ENCODE measurements at regions not wholly inside any gene's neighbourhood (a gene's known extent, or its start where the extent isn't known, plus 50 kb on each side); places are given as distances from the start of the nearest gene placed in this dataset.

DNA sequence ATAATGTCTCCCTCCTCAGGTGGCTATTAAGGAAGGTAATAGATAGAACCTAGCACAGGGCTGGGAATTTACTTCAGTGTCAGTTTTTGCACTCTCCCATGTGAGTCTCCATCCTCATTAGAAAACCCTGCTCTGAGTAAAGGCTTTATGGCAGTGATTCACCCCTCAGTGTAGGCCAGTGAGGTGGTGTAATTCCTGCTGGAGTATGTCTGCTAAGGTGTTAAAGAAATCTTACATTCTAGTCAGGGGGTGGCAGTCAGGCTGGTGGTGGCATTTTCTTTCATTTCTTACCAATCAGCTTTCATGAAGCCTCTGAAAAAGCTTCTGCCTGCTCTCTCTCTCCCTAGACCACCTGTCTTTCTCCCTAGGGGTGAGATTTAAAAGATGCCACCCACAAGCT is 138.8 kb upstream of the CCL2 start:
- DNase-seq: no peak

DNA sequence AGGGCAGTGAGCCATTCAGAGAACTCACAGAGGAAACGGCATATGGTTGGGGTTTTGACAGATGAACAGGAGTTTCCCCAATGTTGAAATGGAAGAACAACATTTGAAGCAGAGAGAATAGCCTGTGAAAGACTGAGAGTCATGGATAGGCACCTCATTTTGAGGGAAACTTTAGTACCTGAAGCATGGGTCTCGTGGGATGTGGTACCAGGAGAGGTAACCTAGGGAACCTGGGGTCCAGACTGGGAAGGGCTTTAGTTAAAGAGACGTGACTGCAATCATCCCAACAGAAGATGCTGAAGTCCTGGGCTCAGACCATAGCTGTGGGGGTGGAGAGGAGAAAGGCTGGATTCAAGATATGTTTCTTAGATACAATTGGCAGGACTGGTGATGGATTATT is 137.8 kb upstream of the CCL2 start:
- DNase-seq: no peak

GRCh38 chr17:34117811-34118210 is 137.3 kb upstream of the CCL2 start:
- no peak for DNase-seq

GRCh38 chr17:34118564-34118963 is 136.5 kb upstream of the CCL2 start:
- no peak for DNase-seq

DNA sequence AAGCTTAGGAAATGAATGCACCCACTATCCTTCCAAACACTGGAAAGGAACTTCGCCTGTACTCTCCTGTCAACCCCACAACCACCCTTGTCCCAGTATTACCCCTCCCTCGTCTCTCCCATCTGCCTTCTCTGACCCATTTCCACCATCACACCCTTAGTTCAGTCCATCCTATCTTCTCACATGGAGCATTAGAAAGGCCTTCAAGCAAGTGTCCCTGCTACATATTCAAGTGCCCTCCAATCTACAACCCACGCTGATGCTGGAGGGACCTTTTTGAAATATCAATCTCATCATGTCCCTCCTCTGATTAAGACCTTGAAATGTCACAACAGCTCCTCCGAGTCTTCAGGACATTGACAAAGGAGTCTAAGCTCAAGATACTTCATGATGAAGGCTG is 133.8 kb upstream of the CCL2 start:
- no peak for DNase-seq

GRCh38 chr17:34122515-34122914 is 132.6 kb upstream of the CCL2 start:
- DNase-seq: no peak

DNA sequence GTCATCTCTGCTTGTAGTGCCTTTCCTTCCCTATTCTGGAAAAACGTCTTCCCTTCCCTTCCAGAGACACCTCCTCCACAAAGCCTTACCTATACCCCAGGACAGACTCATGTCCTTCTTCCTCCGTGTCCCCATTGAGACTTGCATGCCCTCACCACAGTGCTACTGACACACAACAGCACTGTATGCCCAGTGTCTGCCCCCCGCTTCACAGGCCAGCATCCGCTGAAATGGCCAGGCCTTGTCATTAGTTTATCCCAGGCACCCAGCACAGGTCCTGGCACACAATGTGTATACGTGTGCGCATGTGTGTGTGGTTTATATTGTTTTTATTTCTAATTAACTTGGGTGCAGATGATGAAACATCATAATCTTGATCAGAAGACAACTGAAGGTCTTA is 130.1 kb upstream of the CCL2 start:
- DNase-seq: no peak

DNA sequence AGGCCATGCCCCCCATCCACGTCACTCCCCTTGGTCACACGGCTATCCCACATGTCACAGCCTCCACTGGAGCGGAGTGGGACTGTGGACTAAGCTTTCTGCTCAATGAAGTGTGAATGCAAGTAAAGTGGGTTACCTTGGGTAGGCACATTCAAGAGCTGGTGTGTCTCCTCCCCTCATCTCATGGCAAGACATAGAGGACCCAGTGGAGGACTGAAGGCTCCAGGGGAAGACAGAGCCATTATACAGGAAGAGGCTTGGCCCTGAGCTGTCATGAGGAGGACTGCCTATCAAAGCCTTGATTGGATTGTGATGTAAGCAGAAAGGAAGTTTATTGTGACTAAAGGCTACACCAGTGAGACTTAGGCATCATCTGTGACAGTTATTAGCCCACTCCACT is 129.2 kb upstream of the CCL2 start:
- no peak for DNase-seq

GRCh38 chr17:34126496-34126895 is 128.6 kb upstream of the CCL2 start:
- no peak for DNase-seq

GRCh38 chr17:34126965-34127364 is 128.1 kb upstream of the CCL2 start:
- DNase-seq: no peak

DNA sequence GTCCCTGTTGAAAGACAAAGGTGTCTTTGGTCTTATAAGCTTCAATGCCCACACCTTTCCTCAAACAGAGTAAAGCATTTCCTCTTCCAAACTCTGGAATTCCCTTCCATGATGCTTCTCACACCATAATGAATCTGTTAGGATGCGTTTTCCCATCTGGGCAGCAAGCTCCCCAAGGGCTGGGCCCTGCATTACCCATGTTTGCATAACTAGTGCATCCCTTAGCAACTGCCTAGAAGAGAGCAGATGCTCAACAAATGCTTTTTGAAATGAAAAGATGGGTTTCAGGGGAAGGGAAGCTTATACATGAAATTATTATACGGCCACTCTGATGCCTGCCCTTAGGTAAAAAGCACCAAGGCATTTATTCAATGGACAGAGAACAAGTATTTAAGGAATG is 124.5 kb upstream of the CCL2 start:
- DNase-seq: no peak

DNA sequence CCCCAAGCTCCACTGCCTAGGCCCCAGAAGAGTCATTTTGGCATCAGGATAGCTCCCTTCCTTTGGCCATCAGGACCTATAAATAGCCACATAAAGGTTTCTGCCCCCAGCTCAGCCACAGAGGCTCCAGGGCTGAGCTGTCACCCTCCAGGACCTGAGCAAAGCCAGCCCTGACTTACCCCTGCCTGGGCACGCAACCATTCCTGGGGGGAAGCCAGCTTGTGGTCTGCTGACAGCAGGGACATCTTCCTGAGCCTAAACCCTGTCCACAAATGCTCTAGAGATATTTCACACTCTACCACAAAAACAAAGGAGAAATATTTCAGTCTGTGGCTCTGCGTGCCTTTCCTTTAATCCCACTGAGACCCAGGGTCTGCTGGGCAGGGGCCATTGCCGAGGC is 123.7 kb upstream of the CCL2 start:
- DNase-seq: no peak

DNA sequence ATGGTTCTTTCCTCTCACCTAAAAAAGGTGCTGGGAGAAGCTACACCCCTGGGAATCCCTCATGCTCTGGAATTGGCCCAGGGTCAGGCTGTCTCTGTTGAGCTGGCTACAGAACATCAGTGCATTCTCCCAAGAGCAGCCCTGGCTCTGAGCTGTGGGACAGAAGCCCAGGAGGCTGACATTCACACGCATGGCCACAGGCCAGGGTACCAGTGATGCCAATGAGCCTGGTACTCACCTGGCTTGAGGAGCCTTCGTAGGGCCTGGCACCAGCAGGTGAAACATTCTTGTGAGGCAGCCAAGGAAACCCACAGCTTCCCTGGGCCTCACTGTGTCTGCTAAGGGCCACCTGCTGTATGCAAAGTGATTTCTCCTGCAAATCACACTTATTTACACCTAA is 121.7 kb upstream of the CCL2 start:
- DNase-seq: no peak

DNA sequence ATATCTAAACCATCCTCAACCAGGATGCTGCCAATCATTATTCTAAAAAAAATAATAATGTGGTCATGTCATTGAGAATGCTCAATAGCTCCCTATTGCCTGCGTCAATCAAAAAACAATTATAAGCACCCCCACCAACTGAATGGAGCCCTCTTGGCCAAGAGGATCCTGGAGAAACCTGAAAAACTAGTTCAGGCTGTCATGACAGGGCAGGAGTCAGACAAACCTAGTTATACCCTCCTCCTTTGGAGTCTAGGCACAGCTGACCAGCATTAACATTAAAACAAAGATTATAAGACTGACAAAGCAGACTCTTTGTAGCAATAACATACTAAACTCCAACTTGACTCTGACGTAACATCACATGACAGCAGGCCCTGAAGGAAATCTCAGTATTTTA is 119.2 kb upstream of the CCL2 start:
- DNase-seq: no peak

DNA sequence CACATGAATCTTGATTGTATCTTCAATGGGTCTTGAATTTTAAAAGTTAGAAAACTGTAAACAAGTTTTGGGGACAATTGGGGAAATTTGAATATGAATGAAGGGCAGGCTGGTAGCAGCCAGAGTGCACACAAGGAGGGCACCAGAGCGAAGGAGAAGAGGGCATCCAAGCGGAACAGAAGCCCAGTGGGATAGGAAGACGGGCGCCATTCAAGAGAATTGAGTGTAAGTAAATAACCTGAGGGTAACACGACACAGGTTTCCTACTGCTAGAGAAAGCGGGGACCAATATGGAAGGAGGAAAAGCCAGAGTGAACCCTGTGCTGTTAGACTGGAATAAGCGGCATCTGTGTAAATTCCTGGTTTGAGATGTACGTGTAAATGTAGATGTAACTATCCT is 115.1 kb upstream of the CCL2 start:
- DNase-seq: no peak

- no peak for DNase-seq
Observed at GRCh38 chr17:34141590-34141989, 113.5 kb upstream of the CCL2 start.

DNA sequence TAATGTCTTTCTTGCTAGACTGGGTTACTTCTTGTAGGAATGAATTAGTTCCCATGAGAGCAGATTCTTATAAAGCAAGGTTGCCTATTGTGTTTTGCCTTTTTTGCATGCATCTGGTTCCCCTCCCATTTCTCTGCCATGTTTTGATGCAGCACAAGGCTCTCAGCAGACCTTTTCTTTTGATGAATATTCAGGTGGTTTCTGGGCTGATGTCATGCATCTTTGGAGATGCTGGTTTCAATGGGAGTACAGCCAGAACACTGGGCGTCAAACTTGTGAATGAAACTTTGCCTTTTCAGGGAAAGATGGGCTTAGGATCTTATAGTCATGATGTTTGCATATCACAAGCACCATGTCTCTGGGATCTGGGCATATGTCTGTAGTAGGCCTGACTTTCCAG is 111.7 kb upstream of the CCL2 start:
- DNase-seq: no peak

GRCh38 chr17:34146440-34147043 is 108.5 kb upstream of the CCL2 start:
- DNase-seq: peak; percentile 21 to 31

DNA sequence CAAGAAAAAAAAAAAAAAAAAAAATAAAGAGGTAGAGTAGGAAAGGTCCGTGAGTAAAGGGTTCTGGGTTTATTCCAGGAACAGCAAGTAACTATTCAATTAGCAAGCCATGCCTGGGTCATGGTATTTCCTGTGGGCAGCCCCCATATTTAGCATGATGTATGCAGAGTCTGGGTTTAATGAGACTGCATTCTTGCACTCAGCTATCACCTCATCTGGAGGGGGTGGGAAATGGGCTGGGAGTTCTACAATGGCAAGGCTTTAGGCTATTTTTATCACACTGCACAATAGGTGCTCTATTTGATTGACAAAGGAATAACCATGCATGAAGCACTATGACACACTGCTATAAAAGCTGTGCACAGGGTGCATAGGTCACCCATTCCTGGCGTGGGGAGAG is 104.0 kb upstream of the CCL2 start:
- DNase-seq: no peak

DNA sequence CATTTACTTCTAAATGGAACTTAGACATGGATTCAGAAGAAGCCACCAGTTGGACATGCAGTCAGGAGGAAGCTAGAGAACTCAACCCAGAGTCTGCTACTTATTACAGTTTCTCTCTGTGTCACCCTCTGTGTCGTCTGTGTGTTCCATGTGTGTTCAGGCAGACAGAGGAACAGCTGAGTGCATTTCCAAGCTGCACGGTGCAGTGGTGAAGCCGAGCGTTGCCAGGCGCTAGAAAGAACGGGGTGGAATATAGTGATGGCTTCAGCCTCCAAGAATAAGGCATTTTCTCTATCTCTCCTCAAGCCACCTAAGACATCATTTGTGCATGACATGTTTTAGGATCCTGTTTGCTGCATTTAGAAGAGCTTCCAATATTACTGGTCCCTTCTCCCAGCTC is 101.1 kb upstream of the CCL2 start:
- no peak for DNase-seq

- DNase-seq: no peak
Observed at GRCh38 chr17:34154961-34155730, 99.9 kb upstream of the CCL2 start.

DNA sequence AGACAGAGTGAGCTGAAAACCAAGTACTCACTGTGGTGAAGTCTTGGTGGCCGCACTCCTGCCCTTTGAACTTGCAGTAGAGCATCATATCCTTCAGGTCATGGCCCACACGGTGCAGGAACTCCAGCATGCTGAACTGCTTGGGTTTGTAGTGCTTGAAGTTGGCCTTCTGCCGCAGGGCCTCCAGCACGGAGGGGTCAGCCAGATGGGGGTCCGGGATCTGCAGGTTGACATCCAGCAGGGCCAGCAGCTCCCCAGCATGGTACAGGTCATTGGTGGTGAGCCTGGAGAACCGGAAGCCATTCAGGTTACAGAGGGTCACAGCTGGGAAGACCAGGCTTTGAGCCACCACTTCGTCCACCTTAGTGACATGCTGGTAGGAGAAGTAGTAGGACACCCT is 99.1 kb upstream of the CCL2 start:
- DNase-seq: no peak

GRCh38 chr17:34156401-34156740 is 98.7 kb upstream of the CCL2 start:
- DNase-seq: no peak

GRCh38 chr17:34156741-34157589 is 98.1 kb upstream of the CCL2 start:
- DNase-seq: no peak
